ENCODE measurements at regions not wholly inside any gene's neighbourhood (a gene's known extent, or its start where the extent isn't known, plus 50 kb on each side); places are given as distances from the start of the nearest gene placed in this dataset.
"Not testable (repeated sequence)": the region's sequence is repeated elsewhere in the genome, so short reads cannot be mapped to it uniquely, and the experiment has no call there.

- TF ChIP-seq POLR2A (IDR thresholded peaks at IDR 0.05; ENCODE audit: low read depth, low read length) = no peak
- FAIRE-seq = peak; percentile 52
- no peak for DNase-seq (ENCODE audit: insufficient read length, low spot score)
These were observed 187.5 kb upstream of the GPC6 start for GRCh38 chr13:93039131-93039530.

DNA sequence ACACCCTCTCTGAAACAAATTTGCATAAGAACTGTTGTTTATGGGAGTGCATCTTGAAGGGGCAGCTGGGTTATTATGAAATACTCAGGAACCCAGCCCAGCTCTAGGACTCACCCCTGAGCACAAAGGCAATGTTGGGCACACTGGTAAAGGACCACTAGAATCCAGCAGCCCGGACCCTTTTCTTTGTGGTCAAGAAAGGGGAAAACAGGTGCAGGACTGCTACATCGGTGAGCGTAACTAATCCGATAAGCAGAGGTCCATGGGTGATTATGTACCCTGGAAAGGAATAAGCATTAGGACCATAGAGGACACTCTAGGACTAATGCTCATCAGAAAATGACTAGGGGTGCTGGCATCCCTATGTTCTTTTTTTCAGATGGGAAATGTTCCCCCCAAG is 185.0 kb upstream of the GPC6 start:
- DNase-seq (ENCODE audit: insufficient read length, low spot score); FAIRE-seq: not testable (repeated sequence)

GRCh38 chr13:93045836-93046235 is 180.8 kb upstream of the GPC6 start:
- FAIRE-seq = peak; percentile 48
- no peak for TF ChIP-seq POLR2A (IDR thresholded peaks at IDR 0.05; ENCODE audit: low read depth, low read length)
- no peak for DNase-seq (ENCODE audit: insufficient read length, low spot score)

GRCh38 chr13:93055233-93055632 is 171.4 kb upstream of the GPC6 start:
- no peak for TF ChIP-seq POLR2A (IDR thresholded peaks at IDR 0.05; ENCODE audit: low read depth, low read length)
- no peak for FAIRE-seq
- DNase-seq (ENCODE audit: insufficient read length, low spot score) = no peak

GRCh38 chr13:93058301-93058700 is 168.3 kb upstream of the GPC6 start:
- FAIRE-seq = no peak
- no peak for DNase-seq (ENCODE audit: insufficient read length, low spot score)
- no peak for TF ChIP-seq POLR2A (IDR thresholded peaks at IDR 0.05; ENCODE audit: low read depth, low read length)

GRCh38 chr13:93060144-93060543 is 166.5 kb upstream of the GPC6 start:
- FAIRE-seq = no peak

GRCh38 chr13:93066187-93066586 is 160.4 kb upstream of the GPC6 start:
- TF ChIP-seq POLR2A (IDR thresholded peaks at IDR 0.05; ENCODE audit: low read depth, low read length) = no peak
- peak; percentile 94 for FAIRE-seq
- DNase-seq (ENCODE audit: insufficient read length, low spot score) = peak; percentile 15

More at GRCh38 chr13:93060144-93060543, 166.5 kb upstream of the GPC6 start:
- no peak for TF ChIP-seq POLR2A (IDR thresholded peaks at IDR 0.05; ENCODE audit: low read depth, low read length)
- no peak for DNase-seq (ENCODE audit: insufficient read length, low spot score)

- DNase-seq (ENCODE audit: insufficient read length, low spot score) = no peak
- no peak for TF ChIP-seq POLR2A (IDR thresholded peaks at IDR 0.05; ENCODE audit: low read depth, low read length)
- FAIRE-seq = peak; percentile 83
These were observed 147.3 kb upstream of the GPC6 start for GRCh38 chr13:93079294-93079693.

DNA sequence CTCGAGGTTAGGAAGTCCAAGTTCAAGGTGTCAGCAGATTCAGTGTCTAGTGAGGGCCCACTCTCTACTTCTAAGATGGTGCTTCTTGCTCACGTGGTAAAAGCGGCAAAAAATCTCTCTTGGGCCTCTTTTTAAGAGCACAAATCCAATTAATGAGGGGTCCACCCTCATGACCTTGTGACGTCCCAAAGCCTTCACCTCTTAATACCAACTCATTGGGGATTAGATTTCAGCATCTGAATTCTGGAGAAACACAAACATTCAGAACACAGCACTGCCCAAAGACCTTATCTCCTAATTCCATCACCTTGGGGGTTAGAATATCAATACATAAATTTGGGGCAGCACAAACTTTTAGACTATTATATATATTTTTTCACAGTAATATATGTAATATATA is 146.4 kb upstream of the GPC6 start:
- FAIRE-seq (no peak), DNase-seq (ENCODE audit: insufficient read length, low spot score) (no peak)
- TF ChIP-seq POLR2A (IDR thresholded peaks at IDR 0.05; ENCODE audit: low read depth, low read length) = no peak

GRCh38 chr13:93080587-93080986 is 146.0 kb upstream of the GPC6 start:
- peak; percentile 52 for FAIRE-seq
- DNase-seq (ENCODE audit: insufficient read length, low spot score) = no peak

DNA sequence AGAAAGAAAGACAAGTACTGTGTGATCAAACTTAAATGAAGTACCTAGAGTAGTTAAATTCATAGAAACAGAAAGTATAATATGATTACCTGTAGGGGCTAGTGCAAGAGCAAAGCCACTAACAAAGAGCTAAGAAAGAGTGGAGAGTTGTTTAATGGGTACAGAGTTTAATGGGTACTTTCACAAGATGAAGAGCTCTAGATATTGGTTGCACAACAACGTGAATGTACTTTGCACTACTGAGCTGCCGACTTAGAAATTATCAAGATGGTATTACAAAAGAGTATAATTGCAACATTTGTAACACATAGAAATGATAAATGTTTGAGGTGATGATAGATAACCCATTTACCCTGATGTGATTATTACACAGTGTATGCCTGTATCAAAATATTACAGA is 140.3 kb upstream of the GPC6 start:
- FAIRE-seq (peak; percentile 69), DNase-seq (ENCODE audit: insufficient read length, low spot score) (no peak)
- TF ChIP-seq POLR2A (IDR thresholded peaks at IDR 0.05; ENCODE audit: low read depth, low read length) = no peak

More at GRCh38 chr13:93080587-93080986, 146.0 kb upstream of the GPC6 start:
- no peak for TF ChIP-seq POLR2A (IDR thresholded peaks at IDR 0.05; ENCODE audit: low read depth, low read length)

DNA sequence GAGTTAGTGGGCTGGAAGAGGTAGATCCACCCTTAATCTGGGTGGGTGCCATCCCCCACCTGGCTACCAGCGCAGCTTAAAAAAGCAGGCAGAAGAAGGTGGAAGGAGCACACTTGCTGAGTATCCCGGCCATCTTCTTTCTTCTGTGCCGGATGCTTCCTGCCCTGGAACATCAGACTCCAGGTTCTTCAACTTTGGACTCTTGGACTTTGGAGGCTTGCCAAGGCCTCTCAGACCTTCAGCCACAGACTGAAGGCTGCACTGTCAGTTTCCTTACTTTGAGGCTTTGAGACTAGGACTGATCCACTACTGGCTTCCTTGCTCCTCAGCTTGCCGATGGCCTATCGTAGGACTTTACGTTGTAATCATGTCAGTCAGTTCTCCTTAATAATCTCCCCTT is 127.6 kb upstream of the GPC6 start:
- DNase-seq (ENCODE audit: insufficient read length, low spot score) (no peak), FAIRE-seq (no peak)
- TF ChIP-seq POLR2A (IDR thresholded peaks at IDR 0.05; ENCODE audit: low read depth, low read length) = no peak

GRCh38 chr13:93101226-93101734 is 125.3 kb upstream of the GPC6 start:
- FAIRE-seq (no peak), DNase-seq (ENCODE audit: insufficient read length, low spot score) (no peak)
- no peak for TF ChIP-seq POLR2A (IDR thresholded peaks at IDR 0.05; ENCODE audit: low read depth, low read length)

GRCh38 chr13:93104270-93104669 is 122.3 kb upstream of the GPC6 start:
- DNase-seq (ENCODE audit: insufficient read length, low spot score) (no peak), FAIRE-seq (no peak)
- TF ChIP-seq POLR2A (IDR thresholded peaks at IDR 0.05; ENCODE audit: low read depth, low read length) = no peak

GRCh38 chr13:93108111-93108601 is 118.5 kb upstream of the GPC6 start:
- FAIRE-seq (peak; percentile 23), DNase-seq (ENCODE audit: insufficient read length, low spot score) (no peak)

GRCh38 chr13:93116809-93117208 is 109.8 kb upstream of the GPC6 start:
- DNase-seq (ENCODE audit: insufficient read length, low spot score) (no peak), FAIRE-seq (peak; percentile 60)
- no peak for TF ChIP-seq POLR2A (IDR thresholded peaks at IDR 0.05; ENCODE audit: low read depth, low read length)

More at GRCh38 chr13:93108111-93108601, 118.5 kb upstream of the GPC6 start:
- no peak for TF ChIP-seq POLR2A (IDR thresholded peaks at IDR 0.05; ENCODE audit: low read depth, low read length)

All from H54 (cell line).